GM21723 (cell line): ENCODE measurements at regions not wholly inside any gene's neighbourhood (a gene's known extent, or its start where the extent isn't known, plus 50 kb on each side); places are given as distances from the start of the nearest gene placed in this dataset.

ENCODE experiments used
- ATAC-seq: cut with Tn5 transposase; IDR thresholded peaks from one replicate; pipeline ENCODE4 v1.9.1; 2021; ENCODE audit warnings: mild to moderate bottlenecking, moderate library complexity; ENCODE audit not compliant: unreplicated experiment

DNA sequence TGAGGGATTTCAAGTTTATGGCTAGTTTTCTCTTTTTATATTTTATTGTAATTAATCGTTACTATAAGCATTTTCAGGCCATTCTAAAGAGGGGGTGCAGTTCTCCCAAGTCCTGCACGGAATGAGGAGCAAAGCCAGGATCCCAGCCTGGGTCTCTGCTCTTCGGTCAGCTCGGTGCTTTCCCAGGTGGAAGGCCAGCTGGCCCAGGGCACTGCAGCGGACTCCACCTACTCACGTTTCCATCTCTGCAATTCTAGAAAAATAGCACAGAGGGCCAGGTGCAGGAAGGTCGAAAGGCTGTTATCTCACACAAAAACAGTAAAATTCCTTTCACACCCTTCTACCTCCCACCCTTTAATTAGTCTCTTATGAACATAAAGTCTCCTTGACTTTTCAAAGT is 59.5 kb upstream of the HES1 start:
- ATAC-seq, result no peak

- ATAC-seq, result no peak
Measured at GRCh38 chr3:194077602-194078001, 58.3 kb upstream of the HES1 start.

- no peak for ATAC-seq
Measured at GRCh38 chr3:194078045-194078821, 57.7 kb upstream of the HES1 start.

- no peak for ATAC-seq
Measured at GRCh38 chr3:194079702-194080172, 56.2 kb upstream of the HES1 start.

DNA sequence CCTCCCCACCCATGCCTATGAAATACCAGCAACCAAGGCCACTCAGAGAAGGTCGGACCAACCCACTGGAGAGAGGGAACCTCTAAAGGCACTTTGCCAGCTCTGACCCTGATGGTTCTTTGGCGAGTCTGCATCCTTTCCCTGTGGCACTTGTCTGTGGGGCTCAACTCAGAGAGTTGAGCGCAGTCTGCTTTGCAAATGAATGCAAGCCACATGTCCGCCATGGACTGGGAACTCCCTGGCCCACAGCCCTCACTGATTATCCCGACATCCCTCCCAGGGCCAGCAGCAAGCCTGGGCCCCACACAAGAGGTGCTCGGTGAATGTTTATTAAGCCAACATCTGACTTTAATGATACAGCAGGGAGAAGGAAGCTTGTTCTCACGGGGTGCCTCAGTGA is 55.5 kb upstream of the HES1 start:
- no peak for ATAC-seq

- no peak for ATAC-seq
Measured at GRCh38 chr3:194080913-194081800, 54.8 kb upstream of the HES1 start.

DNA sequence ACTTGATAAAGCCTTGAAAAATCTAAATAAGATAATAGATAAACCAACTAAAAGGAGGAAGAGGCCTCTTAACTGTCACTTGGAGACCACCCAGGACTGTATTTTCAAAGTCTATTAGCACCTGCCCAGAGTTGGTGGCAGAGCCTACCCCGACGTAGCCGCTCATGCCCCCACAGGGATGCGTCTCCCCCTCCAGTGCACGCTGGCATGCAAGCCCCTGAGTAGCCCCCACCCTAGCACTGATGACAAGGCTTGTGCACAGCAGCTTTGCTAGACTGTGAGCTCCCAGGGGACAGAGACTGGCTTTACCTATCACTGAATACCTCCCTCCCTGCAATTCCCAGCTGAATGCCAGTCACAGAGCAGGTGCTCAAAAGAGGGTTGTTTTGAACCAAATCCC is 54.1 kb upstream of the HES1 start:
- ATAC-seq, result no peak

DNA sequence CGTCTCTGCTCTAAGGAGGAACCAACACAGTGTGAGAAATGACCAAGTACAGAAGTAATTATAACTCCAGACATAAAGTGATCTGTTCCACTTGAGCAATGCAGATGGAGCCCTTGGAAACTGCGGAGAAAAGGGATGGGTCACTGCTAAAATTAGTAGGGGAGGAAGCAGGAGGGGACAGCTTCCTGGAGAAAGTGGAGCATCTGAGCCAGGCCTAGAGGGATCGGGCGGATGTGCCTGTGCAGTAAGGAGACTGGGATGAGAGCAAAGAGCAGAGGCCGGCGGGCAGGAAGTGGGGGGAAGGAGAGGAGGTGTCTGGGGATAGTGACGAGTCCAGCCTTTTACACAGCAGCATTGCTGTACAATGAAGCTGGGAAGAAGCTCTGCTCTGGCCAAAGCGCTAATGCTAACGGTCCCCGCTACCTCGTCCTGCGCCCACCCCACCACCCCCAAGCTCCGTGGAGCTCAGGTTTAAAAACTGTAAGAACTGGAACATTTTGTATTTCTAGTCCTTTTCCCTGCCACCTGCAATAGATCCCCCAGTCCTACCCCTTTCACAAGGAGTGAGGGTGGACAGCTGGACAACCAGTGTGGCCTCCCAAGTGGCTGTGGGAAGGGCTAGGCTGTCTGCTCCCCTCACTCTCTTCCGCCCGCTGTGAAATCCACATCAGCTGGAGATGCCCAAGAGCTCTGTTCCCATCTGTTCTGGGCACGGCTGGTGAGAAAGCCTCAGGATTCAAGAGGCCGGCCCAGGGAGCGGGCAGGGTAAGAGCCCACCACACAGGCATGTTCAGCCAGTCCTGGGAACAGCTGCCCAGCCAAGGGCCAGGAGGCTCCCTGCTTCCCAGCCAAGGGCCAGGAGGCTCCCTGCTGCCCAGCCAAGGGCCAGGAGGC is 53.0 kb upstream of the HES1 start:
- ATAC-seq, result no peak

- ATAC-seq, result peak; percentile 32
Measured at GRCh38 chr3:194083637-194084224, 52.2 kb upstream of the HES1 start.

GRCh38 chr3:194084284-194084683 is 51.7 kb upstream of the HES1 start:
- ATAC-seq, result peak; percentile 95
